ENCODE measurements at regions not wholly inside any gene's neighbourhood (a gene's known extent, or its start where the extent isn't known, plus 50 kb on each side); places are given as distances from the start of the nearest gene placed in this dataset.

GRCh38 chr15:92831336-92831654 lies 68.8 kb upstream of the CHD2 start (continued):
- no peak for TF ChIP-seq CTBP2 (IDR thresholded peaks at IDR 0.05; ENCODE audit: borderline replicate concordance, insufficient read depth, insufficient read length, low read length)
- no peak for TF ChIP-seq MAX (IDR thresholded peaks at IDR 0.05)
- TF ChIP-seq CREB1 (IDR thresholded peaks at IDR 0.05): no peak
- no peak for TF ChIP-seq EP300 (IDR thresholded peaks at IDR 0.05; ENCODE audit: borderline replicate concordance in 1 of 2, low read depth in 2 of 2, low read length in 2 of 2)
